ENCODE measurements at regions not wholly inside any gene's neighbourhood (a gene's known extent, or its start where the extent isn't known, plus 50 kb on each side); places are given as distances from the start of the nearest gene placed in this dataset.

GRCh38 chr16:13429416-13429815 is 490.5 kb upstream of the ERCC4 start:
- no peak overlapping the region for H3K4me3 ChIP-seq (IDR thresholded peaks at IDR 0.05; ENCODE audit: insufficient read depth, low read depth, low read length)
- H3K4me1 ChIP-seq (ENCODE audit: low read depth, poor library complexity, severe bottlenecking) = peaks cover 7% of the 10 kb centered on the region
- no peaks in the 10 kb centered on the region for H4K20me1 ChIP-seq (ENCODE audit: insufficient read depth)
- H3K79me2 ChIP-seq (ENCODE audit: insufficient read depth, low read depth) = no peaks in the 10 kb centered on the region
- no peaks in the 10 kb centered on the region for H3K36me3 ChIP-seq (ENCODE audit: insufficient read depth)
- H3K9ac ChIP-seq = no peak overlapping the region
- no peaks in the 10 kb centered on the region for H3K27me3 ChIP-seq (ENCODE audit: insufficient read depth, low read depth)
- no peak overlapping the region for H3K4me2 ChIP-seq
- H3K27ac ChIP-seq = no peak overlapping the region
- TF ChIP-seq CTCF (conservative IDR thresholded peaks at IDR 0.05; ENCODE audit: low read depth, low read length) = no peak
- no peak overlapping the region for H2AFZ ChIP-seq (ENCODE audit: low read depth)

GRCh38 chr16:13435415-13435814 is 484.5 kb upstream of the ERCC4 start:
- Histone ChIP-seq H3K9ac (no peak overlapping the region), H3K4me1 (ENCODE audit: low read depth, poor library complexity, severe bottlenecking) (no peaks in the 10 kb centered on the region), H3K27me3 (ENCODE audit: insufficient read depth, low read depth) (no peaks in the 10 kb centered on the region), H4K20me1 (ENCODE audit: insufficient read depth) (no peaks in the 10 kb centered on the region), H3K4me3 (IDR thresholded peaks at IDR 0.05; ENCODE audit: insufficient read depth, low read depth, low read length) (no peak overlapping the region), H3K4me2 (no peak overlapping the region), H3K79me2 (ENCODE audit: insufficient read depth, low read depth) (no peaks in the 10 kb centered on the region), H3K36me3 (ENCODE audit: insufficient read depth) (no peaks in the 10 kb centered on the region), H2AFZ (ENCODE audit: low read depth) (no peak overlapping the region), H3K27ac (no peak overlapping the region)
- TF ChIP-seq CTCF (conservative IDR thresholded peaks at IDR 0.05; ENCODE audit: low read depth, low read length) = no peak

- TF ChIP-seq CTCF (conservative IDR thresholded peaks at IDR 0.05; ENCODE audit: low read depth, low read length) = 0 out of 2 replicates have a peak, but pooled peaks have one; percentile 28
- Histone ChIP-seq H4K20me1 (ENCODE audit: insufficient read depth) (no peaks in the 10 kb centered on the region), H3K27ac (no peak overlapping the region), H3K4me3 (IDR thresholded peaks at IDR 0.05; ENCODE audit: insufficient read depth, low read depth, low read length) (no peak overlapping the region), H3K4me2 (no peak overlapping the region), H3K9ac (no peak overlapping the region), H3K79me2 (ENCODE audit: insufficient read depth, low read depth) (no peaks in the 10 kb centered on the region), H3K27me3 (ENCODE audit: insufficient read depth, low read depth) (no peaks in the 10 kb centered on the region), H3K36me3 (ENCODE audit: insufficient read depth) (no peaks in the 10 kb centered on the region), H3K4me1 (ENCODE audit: low read depth, poor library complexity, severe bottlenecking) (no peaks in the 10 kb centered on the region), H2AFZ (ENCODE audit: low read depth) (no peak overlapping the region)
Measured at GRCh38 chr16:13435873-13436474, 484.0 kb upstream of the ERCC4 start.

- H3K4me3 ChIP-seq (IDR thresholded peaks at IDR 0.05; ENCODE audit: insufficient read depth, low read depth, low read length) = no peak overlapping the region
- no peaks in the 10 kb centered on the region for H4K20me1 ChIP-seq (ENCODE audit: insufficient read depth)
- no peaks in the 10 kb centered on the region for H3K79me2 ChIP-seq (ENCODE audit: insufficient read depth, low read depth)
- no peaks in the 10 kb centered on the region for H3K4me1 ChIP-seq (ENCODE audit: low read depth, poor library complexity, severe bottlenecking)
- no peak for TF ChIP-seq CTCF (conservative IDR thresholded peaks at IDR 0.05; ENCODE audit: low read depth, low read length)
- H3K27ac ChIP-seq = no peak overlapping the region
- H3K27me3 ChIP-seq (ENCODE audit: insufficient read depth, low read depth) = no peaks in the 10 kb centered on the region
- H2AFZ ChIP-seq (ENCODE audit: low read depth) = no peak overlapping the region
- no peak overlapping the region for H3K4me2 ChIP-seq
- H3K36me3 ChIP-seq (ENCODE audit: insufficient read depth) = no peaks in the 10 kb centered on the region
- no peak overlapping the region for H3K9ac ChIP-seq
Measured at GRCh38 chr16:13436641-13437412, 483.1 kb upstream of the ERCC4 start.

Measured in KMS-11 (cell line).